K562 (cell line): ENCODE measurements at regions not wholly inside any gene's neighbourhood (a gene's known extent, or its start where the extent isn't known, plus 50 kb on each side); places are given as distances from the start of the nearest gene placed in this dataset.

Experiments used
- ARHGAP35 ChIP-seq: fragments of 450-650 bp; IDR thresholded peaks from 2 replicates; pipeline ENCODE4 v1.6.1; 2018; ENCODE audit not compliant: partially characterized antibody
- CBFA2T2 ChIP-seq: fragments of 450-650 bp; conservative IDR thresholded peaks from 2 replicates; pipeline ENCODE4 v1.6.1; 2017; ENCODE audit warnings: mild to moderate bottlenecking
- CCAR2 ChIP-seq: fragments of 200-400 bp; formaldehyde crosslinking; IDR thresholded peaks from 2 replicates; pipeline ENCODE4 v1.6.1; 2017; ENCODE audit warnings: mild to moderate bottlenecking, low read depth, low read length
- CTBP1 ChIP-seq: fragments of 450-650 bp; IDR thresholded peaks from 2 replicates; pipeline ENCODE4 v1.6.1; 2016; ENCODE audit warnings: borderline replicate concordance
- CXXC5 ChIP-seq: fragments of 250-450 bp; sonication (Bioruptor Pico); IDR thresholded peaks from 2 replicates; pipeline ENCODE4 v1.8.0; 2022; ENCODE audit warnings: inconsistent platforms, mild to moderate bottlenecking, moderate library complexity
- FOXJ3 ChIP-seq: sonication (generic); formaldehyde crosslinking; IDR thresholded peaks from 2 replicates; pipeline ENCODE4 v1.4.0; 2020; ENCODE audit warnings: mild to moderate bottlenecking, missing genetic modification reagents
- MECOM ChIP-seq: fragments of 250-450 bp; sonication (Bioruptor Pico); IDR thresholded peaks from 2 replicates; pipeline ENCODE4 v1.8.0; 2022; ENCODE audit warnings: inconsistent platforms
- MTA2 ChIP-seq: fragments of 450-650 bp; IDR thresholded peaks from 2 replicates; pipeline ENCODE4 v1.6.1; 2016; ENCODE audit warnings: low read depth
- PHTF2 ChIP-seq: fragments of 250-450 bp; sonication (Bioruptor Pico); IDR thresholded peaks from 2 replicates; pipeline ENCODE4 v1.5.0; 2021; ENCODE audit warnings: mild to moderate bottlenecking
- RB1 ChIP-seq: fragments of 450-650 bp; IDR thresholded peaks from 2 replicates; pipeline ENCODE4 v1.6.1; 2017; ENCODE audit warnings: low read depth, mild to moderate bottlenecking
- SMAD4 ChIP-seq: fragments of 250-450 bp; sonication (Bioruptor Pico); conservative IDR thresholded peaks from 2 replicates; pipeline ENCODE4 v1.8.0; 2021; ENCODE audit warnings: inconsistent platforms, mild to moderate bottlenecking, moderate library complexity
- TEAD1 ChIP-seq, 2 experiments: fragments of 450-650 bp in 1 of 2; sonication (generic) in 1 of 2; formaldehyde crosslinking; IDR thresholded peaks; 2 replicates each; pipeline versions ENCODE4 v1.4.0 to v1.8.0; 2020 to 2022; ENCODE audit warnings: mild to moderate bottlenecking in 2 of 2, missing genetic modification reagents in 1 of 2
- TEAD4 ChIP-seq, 2 experiments: sonication (generic) in 1 of 2; formaldehyde crosslinking in 1 of 2; IDR thresholded peaks; 2 replicates each; pipeline versions ENCODE4 v1.6.1 to v1.8.0; 2012 to 2022; ENCODE audit warnings: borderline replicate concordance in 1 of 2, inconsistent platforms in 1 of 2, low read length in 1 of 2, mild to moderate bottlenecking in 1 of 2, missing genetic modification reagents in 1 of 2
- ZBTB34 ChIP-seq: fragments of 250-450 bp; sonication (Bioruptor Pico); IDR thresholded peaks from 2 replicates; pipeline ENCODE4 v1.8.0; 2021; ENCODE audit warnings: mild to moderate bottlenecking, moderate library complexity
- ZNF24 ChIP-seq: fragments of 450-650 bp; IDR thresholded peaks from 2 replicates; pipeline ENCODE4 v1.6.1; 2016
- ZNF253 ChIP-seq: fragments of 250-450 bp; sonication (Bioruptor Pico); conservative IDR thresholded peaks from 2 replicates; pipeline ENCODE4 v1.6.1; 2021; ENCODE audit warnings: mild to moderate bottlenecking
- ZNF408 ChIP-seq: fragments of 250-450 bp; sonication (Bioruptor Pico); IDR thresholded peaks from 2 replicates; pipeline ENCODE4 v1.4.0; 2020; ENCODE audit warnings: low read depth, mild to moderate bottlenecking, moderate library complexity
- ZNF57 ChIP-seq: fragments of 450-650 bp; formaldehyde crosslinking; IDR thresholded peaks from 2 replicates; pipeline ENCODE4 v1.4.0; 2020; ENCODE audit warnings: mild to moderate bottlenecking, moderate library complexity
- ZNF609 ChIP-seq: sonication (generic); formaldehyde crosslinking; IDR thresholded peaks from 2 replicates; pipeline ENCODE4 v1.8.1; 2023; ENCODE audit warnings: missing genetic modification reagents, mild to moderate bottlenecking, borderline replicate concordance
- ZNF644 ChIP-seq: fragments of 200-800 bp; sonication (Bioruptor generic); IDR thresholded peaks from 2 replicates; pipeline ENCODE4 v1.6.1; 2016; ENCODE audit warnings: low read depth, missing genetic modification characterization, missing compliant biosample characterization

- TF ChIP-seq ZNF609 (CRISPR knock-in tag) = no peak
- no peak for TF ChIP-seq ZBTB34 (CRISPR knock-in tag)
- no peak for TF ChIP-seq MTA2
- no peak for TF ChIP-seq TEAD1 (CRISPR knock-in tag; IDR thresholded peaks at IDR 0.05)
- no peak for TF ChIP-seq ZNF24
- no peak for TF ChIP-seq PHTF2 (CRISPR knock-in tag)
- no peak for TF ChIP-seq FOXJ3 (CRISPR knock-in tag)
- TF ChIP-seq ZNF57 (CRISPR knock-in tag) = no peak
- TF ChIP-seq CTBP1 = no peak
- TF ChIP-seq ZNF253 = no peak
- no peak for TF ChIP-seq MECOM
- TF ChIP-seq CBFA2T2 = peak; percentile 40; the same call in 1 of the 2 replicates
- TF ChIP-seq TEAD4 (IDR thresholded peaks at IDR 0.05; ENCODE audit: low read length) = peak; percentile 30; the same call in 1 of the 2 replicates
- no peak for TF ChIP-seq TEAD4 (CRISPR knock-in tag; IDR thresholded peaks at IDR 0.05; ENCODE audit: borderline replicate concordance)
- TF ChIP-seq SMAD4 (CRISPR knock-in tag) = no peak
- TF ChIP-seq ARHGAP35 = no peak
- TF ChIP-seq CCAR2 = no peak
- TF ChIP-seq CXXC5 (CRISPR knock-in tag) = no peak
- TF ChIP-seq ZNF408 = no peak
- TF ChIP-seq RB1 = no peak
- no peak for TF ChIP-seq ZNF644 (tag)
Observed at GRCh38 chr12:91261820-91262676, 79.4 kb upstream of the DCN start (continued).
